Suprapubic skin (tissue), 4 donors: ENCODE measurements at regions not wholly inside any gene's neighbourhood (a gene's known extent, or its start where the extent isn't known, plus 50 kb on each side); places are given as distances from the start of the nearest gene placed in this dataset.

ENCODE experiments used
- DNase-seq, 2 donors: peaks; one replicate each; pipeline ENCODE4 v3.0.0-alpha.2; 2019; ENCODE audit warnings: low spot score in 2 of 2
- H3K27ac ChIP-seq: fragments of 200-600 bp; sonication (generic); one replicate; pipeline ENCODE4 v1.5.1; 2019
- H3K27me3 ChIP-seq: fragments of 200-600 bp; sonication (generic); one replicate; pipeline ENCODE4 v1.5.1; 2019
- H3K36me3 ChIP-seq: fragments of 200-600 bp; sonication (generic); one replicate; pipeline ENCODE4 v1.5.1; 2019
- H3K4me1 ChIP-seq: fragments of 200-600 bp; sonication (generic); one replicate; pipeline ENCODE4 v1.5.1; 2019
- H3K4me3 ChIP-seq: fragments of 200-600 bp; sonication (generic); one replicate; pipeline ENCODE4 v1.5.1; 2019; ENCODE audit warnings: mild to moderate bottlenecking
- H3K9me3 ChIP-seq: fragments of 200-600 bp; sonication (generic); one replicate; pipeline ENCODE4 v1.5.1; 2019
- CTCF ChIP-seq, 2 donors: fragments of 200-600 bp in 1 of 2; fragments of 450-650 bp in 1 of 2; sonication (generic) in 1 of 2; IDR thresholded peaks; one replicate each; pipeline ENCODE4 v1.5.1; 2016 to 2019; ENCODE audit warnings: antibody characterized with exemption in 2 of 2, mild to moderate bottlenecking in 1 of 2, moderate library complexity in 1 of 2
- EP300 ChIP-seq: sonication (generic); formaldehyde crosslinking; IDR thresholded peaks from one replicate; pipeline ENCODE4 v1.6.1; 2017; ENCODE audit warnings: antibody characterized with exemption
- POLR2A ChIP-seq, 2 donors: fragments of 450-650 bp; IDR thresholded peaks; one replicate each; pipeline ENCODE4 v1.6.1; 2017; ENCODE audit warnings: antibody characterized with exemption in 2 of 2, mild to moderate bottlenecking in 2 of 2, moderate library complexity in 2 of 2
- POLR2AphosphoS5 ChIP-seq, 3 donors: sonication (generic); formaldehyde crosslinking; IDR thresholded peaks; one replicate each; pipeline ENCODE4 v1.6.1; 2017; ENCODE audit warnings: antibody characterized with exemption in 3 of 3
- WGBS: methylation state at CpG from one replicate; pipeline ENCODE4 v1.1.5; 2018; 5-methylcytosine and 5-hydroxymethylcytosine counted together

DNA sequence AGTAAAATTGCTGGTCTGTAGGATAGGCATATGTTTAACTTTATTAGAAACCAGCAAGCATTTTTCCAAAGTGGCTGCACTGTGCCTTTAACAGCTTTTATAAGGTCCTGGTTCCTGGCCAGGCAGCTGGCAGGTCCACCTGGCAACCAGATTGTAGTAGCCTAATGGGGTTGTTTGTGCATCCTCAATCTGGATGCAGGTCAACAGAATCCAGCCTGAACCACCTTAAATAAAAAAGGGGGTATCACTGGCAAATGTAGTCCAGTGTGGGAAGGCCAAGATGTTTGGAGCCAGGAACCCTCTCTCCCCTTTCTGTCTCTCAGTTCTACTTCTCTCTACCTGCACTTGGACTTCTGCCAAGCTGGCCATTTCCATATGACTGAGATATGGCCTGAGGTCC, 200.3 kb downstream of the ZNF621 start:
- Histone ChIP-seq H3K27me3 (no peaks in the 10 kb centered on the region), H3K4me1 (peaks cover 1% of the 10 kb centered on the region), H3K4me3 (no peak overlapping the region), H3K36me3 (no peaks in the 10 kb centered on the region), H3K9me3 (peaks cover 5% of the 10 kb centered on the region), H3K27ac (no peak overlapping the region)
- no peak for TF ChIP-seq EP300
- no peak for TF ChIP-seq POLR2AphosphoS5 (IDR thresholded peaks at IDR 0.05)
- no peak for TF ChIP-seq POLR2A (IDR thresholded peaks at IDR 0.05)
- TF ChIP-seq CTCF (IDR thresholded peaks at IDR 0.05) = no peak
- DNase-seq = no peak

DNA sequence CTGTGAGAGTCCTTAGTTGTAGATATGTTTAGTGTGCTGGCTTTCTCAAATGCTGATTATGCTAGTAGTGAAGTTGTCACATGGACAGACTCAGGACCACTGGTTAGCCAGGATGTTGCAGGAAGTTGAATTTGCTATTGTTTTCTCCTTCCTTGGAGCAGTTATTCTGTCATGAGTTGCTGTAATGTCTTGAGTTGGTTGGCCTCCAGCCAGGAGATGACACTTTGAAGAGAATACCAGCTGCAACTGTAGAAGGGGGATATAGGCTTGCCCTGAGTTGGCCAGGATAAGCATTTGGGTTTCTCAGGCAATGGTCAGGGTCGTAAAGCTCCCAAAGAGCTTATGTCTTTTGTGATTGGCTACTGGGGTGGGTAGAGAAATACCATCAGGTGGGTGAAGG, 206.7 kb downstream of the ZNF621 start:
- Histone ChIP-seq H3K4me3 (no peak overlapping the region), H3K4me1 (no peaks in the 10 kb centered on the region), H3K36me3 (no peaks in the 10 kb centered on the region), H3K27me3 (no peaks in the 10 kb centered on the region), H3K27ac (no peak overlapping the region), H3K9me3 (peaks cover 6% of the 10 kb centered on the region)
- WGBS = 92% methylated on average over 1 of the region's 1 CpG
- no peak for DNase-seq
- no peak for TF ChIP-seq POLR2AphosphoS5 (IDR thresholded peaks at IDR 0.05)
- TF ChIP-seq POLR2A (IDR thresholded peaks at IDR 0.05) = no peak
- no peak for TF ChIP-seq CTCF (IDR thresholded peaks at IDR 0.05)
- no peak for TF ChIP-seq EP300

DNA sequence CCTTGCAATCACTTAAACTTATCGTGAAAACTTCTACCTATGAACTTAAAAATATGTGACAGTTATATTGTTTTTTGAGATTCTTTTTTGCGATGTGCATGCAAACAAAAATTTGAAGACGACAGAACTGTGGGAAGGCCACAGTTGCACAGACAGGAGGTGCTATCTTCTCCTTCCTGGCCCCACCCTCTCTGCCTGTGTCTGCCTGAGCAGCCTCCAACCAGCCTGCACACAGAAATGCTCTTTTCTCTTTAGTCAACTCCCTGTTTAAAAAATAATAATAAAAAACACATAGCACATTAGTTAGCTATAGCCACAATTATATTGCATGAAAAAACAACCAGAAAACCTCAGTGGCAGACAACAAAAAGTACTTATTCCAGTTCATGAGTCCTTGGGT, 212.2 kb downstream of the ZNF621 start:
- no peaks in the 10 kb centered on the region for H3K36me3 ChIP-seq
- H3K27me3 ChIP-seq = no peaks in the 10 kb centered on the region
- DNase-seq = no peak
- WGBS = 80% methylated on average over 3 of the region's 3 CpGs
- H3K27ac ChIP-seq = no peak overlapping the region
- TF ChIP-seq EP300 (no peak), POLR2AphosphoS5 (IDR thresholded peaks at IDR 0.05) (no peak), CTCF (IDR thresholded peaks at IDR 0.05) (no peak), POLR2A (IDR thresholded peaks at IDR 0.05) (no peak)
- no peaks in the 10 kb centered on the region for H3K9me3 ChIP-seq
- H3K4me1 ChIP-seq = no peaks in the 10 kb centered on the region
- no peak overlapping the region for H3K4me3 ChIP-seq

DNA sequence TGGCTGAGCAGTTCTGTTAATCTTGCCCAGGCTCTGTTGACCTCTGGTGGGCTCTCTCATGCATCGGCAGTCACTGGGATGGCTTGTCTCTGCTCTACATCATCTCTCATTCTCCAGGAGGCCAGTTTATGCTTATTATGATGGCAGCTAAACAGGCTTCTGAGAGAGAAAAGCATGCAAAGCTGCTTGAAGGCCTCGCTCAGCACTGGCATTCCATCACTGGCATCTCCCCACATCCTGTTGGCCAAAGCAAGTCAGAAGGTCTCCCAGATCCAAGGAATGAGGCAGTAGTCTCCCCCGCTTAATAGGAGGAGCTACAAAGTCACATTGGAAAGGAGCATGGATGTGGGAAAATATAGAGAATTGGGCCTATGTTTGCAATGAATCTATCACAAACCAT, 212.6 kb downstream of the ZNF621 start:
- DNase-seq = no peak
- Histone ChIP-seq H3K36me3 (no peaks in the 10 kb centered on the region), H3K4me1 (no peaks in the 10 kb centered on the region), H3K4me3 (no peak overlapping the region), H3K27ac (no peak overlapping the region), H3K9me3 (no peaks in the 10 kb centered on the region), H3K27me3 (no peaks in the 10 kb centered on the region)
- TF ChIP-seq EP300 = no peak
- no peak for TF ChIP-seq CTCF (IDR thresholded peaks at IDR 0.05)
- 84% methylated on average over 3 of the region's 3 CpGs for WGBS

- H3K9me3 ChIP-seq = no peaks in the 10 kb centered on the region
- no peaks in the 10 kb centered on the region for H3K36me3 ChIP-seq
- no peaks in the 10 kb centered on the region for H3K4me1 ChIP-seq
- DNase-seq = no peak
- no peak overlapping the region for H3K27ac ChIP-seq
- no peak for TF ChIP-seq POLR2AphosphoS5 (IDR thresholded peaks at IDR 0.05)
- TF ChIP-seq POLR2A (IDR thresholded peaks at IDR 0.05) = no peak
- no peak for TF ChIP-seq EP300
- no peak for TF ChIP-seq CTCF (IDR thresholded peaks at IDR 0.05)
- WGBS = 68% methylated on average over 1 of the region's 1 CpG
- H3K27me3 ChIP-seq = no peaks in the 10 kb centered on the region
- H3K4me3 ChIP-seq = no peak overlapping the region
These were observed 215.2 kb downstream of the ZNF621 start for GRCh38 chr3:40739971-40740370.
